Left renal pelvis (tissue), 4 donors: ENCODE measurements at regions not wholly inside any gene's neighbourhood (a gene's known extent, or its start where the extent isn't known, plus 50 kb on each side); places are given as distances from the start of the nearest gene placed in this dataset.

Source experiments
- DNase-seq, 4 donors: peaks; one replicate each; pipeline ENCODE4 v3.0.0-alpha.2; 2013; ENCODE audit warnings: low read depth in 4 of 4, low spot score in 3 of 4

- no peak for DNase-seq
These were observed 476.4 kb downstream of the HS3ST3B1 start for GRCh38 chr17:14777291-14777690.

- DNase-seq: no peak
These were observed 475.9 kb downstream of the HS3ST3B1 start for GRCh38 chr17:14776791-14777190.

- DNase-seq: no peak
These were observed 475.0 kb downstream of the HS3ST3B1 start for GRCh38 chr17:14775731-14776492.

- DNase-seq: no peak
These were observed 473.9 kb downstream of the HS3ST3B1 start for GRCh38 chr17:14774774-14775173.

- no peak for DNase-seq
These were observed 471.9 kb downstream of the HS3ST3B1 start for GRCh38 chr17:14772776-14773175.

- DNase-seq: no peak
These were observed 470.7 kb downstream of the HS3ST3B1 start for GRCh38 chr17:14771543-14771942.

- DNase-seq: no peak
These were observed 468.0 kb downstream of the HS3ST3B1 start for GRCh38 chr17:14768923-14769322.

GRCh38 chr17:14762736-14763479 lies 462.0 kb downstream of the HS3ST3B1 start:
- DNase-seq: no peak

- DNase-seq: peak in 3 of 4 donors; percentile 10 to 32 (median 18)
These were observed 460.0 kb downstream of the HS3ST3B1 start for GRCh38 chr17:14760719-14761411.

GRCh38 chr17:14760212-14760611 lies 459.3 kb downstream of the HS3ST3B1 start:
- DNase-seq: no peak

- no peak for DNase-seq
These were observed 458.4 kb downstream of the HS3ST3B1 start for GRCh38 chr17:14759325-14759724.

GRCh38 chr17:14756479-14756878 lies 455.6 kb downstream of the HS3ST3B1 start:
- no peak for DNase-seq

- no peak for DNase-seq
These were observed 454.1 kb downstream of the HS3ST3B1 start for GRCh38 chr17:14755002-14755401.

GRCh38 chr17:14753383-14753782 lies 452.5 kb downstream of the HS3ST3B1 start:
- no peak for DNase-seq

GRCh38 chr17:14752011-14752410 lies 451.1 kb downstream of the HS3ST3B1 start:
- DNase-seq: no peak

- DNase-seq: no peak
These were observed 450.0 kb downstream of the HS3ST3B1 start for GRCh38 chr17:14750866-14751265.

- DNase-seq: no peak
These were observed 448.4 kb downstream of the HS3ST3B1 start for GRCh38 chr17:14749269-14749668.

GRCh38 chr17:14748036-14748710 lies 447.3 kb downstream of the HS3ST3B1 start:
- DNase-seq: no peak

GRCh38 chr17:14747603-14747950 lies 446.7 kb downstream of the HS3ST3B1 start:
- DNase-seq: no peak

GRCh38 chr17:14746822-14747602 lies 446.1 kb downstream of the HS3ST3B1 start:
- no peak for DNase-seq
